HG03039 (cell line): ENCODE measurements at regions not wholly inside any gene's neighbourhood (a gene's known extent, or its start where the extent isn't known, plus 50 kb on each side); places are given as distances from the start of the nearest gene placed in this dataset.
"Not testable (repeated sequence)": the region's sequence is repeated elsewhere in the genome, so short reads cannot be mapped to it uniquely, and the experiment has no call there.

Experiments
- ATAC-seq: cut with Tn5 transposase; IDR thresholded peaks from one replicate; pipeline ENCODE4 v1.9.1; 2021; ENCODE audit warnings: mild to moderate bottlenecking, moderate library complexity; ENCODE audit not compliant: unreplicated experiment

DNA sequence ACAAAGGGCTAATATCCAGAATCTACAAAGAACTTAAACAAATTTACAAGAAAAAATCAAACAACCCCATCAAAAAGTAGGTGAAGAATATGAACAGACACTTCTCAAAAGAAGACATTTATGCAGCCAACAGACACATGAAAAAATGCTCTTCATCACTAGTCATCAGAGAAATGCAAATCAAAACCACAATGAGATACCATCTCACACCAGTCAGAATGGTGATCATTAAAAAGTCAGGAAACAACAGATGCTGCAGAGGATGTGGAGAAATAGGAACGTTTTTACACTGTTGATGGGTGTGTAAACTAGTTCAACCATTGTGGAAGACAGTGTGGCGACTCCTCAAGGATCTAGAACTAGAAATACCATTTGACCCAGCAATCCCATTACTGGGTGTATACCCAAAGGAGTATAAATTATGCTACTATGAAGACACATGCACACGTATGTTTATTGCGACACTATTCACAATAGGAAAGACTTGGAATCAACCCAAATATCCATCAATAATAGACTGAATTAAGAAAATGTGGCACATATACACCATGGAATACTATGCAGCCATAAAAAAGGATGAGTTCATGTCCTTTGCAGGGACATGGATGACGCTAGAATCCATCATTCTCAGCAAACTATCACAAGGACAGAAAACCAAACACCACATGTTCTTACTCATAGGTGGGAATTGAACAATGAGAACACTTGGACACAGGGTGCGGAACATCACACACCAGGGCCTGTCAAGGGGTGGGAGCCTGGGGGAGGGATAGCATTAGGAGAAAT, 241.5 kb downstream of the KCNRG start:
- not testable (repeated sequence) for ATAC-seq

DNA sequence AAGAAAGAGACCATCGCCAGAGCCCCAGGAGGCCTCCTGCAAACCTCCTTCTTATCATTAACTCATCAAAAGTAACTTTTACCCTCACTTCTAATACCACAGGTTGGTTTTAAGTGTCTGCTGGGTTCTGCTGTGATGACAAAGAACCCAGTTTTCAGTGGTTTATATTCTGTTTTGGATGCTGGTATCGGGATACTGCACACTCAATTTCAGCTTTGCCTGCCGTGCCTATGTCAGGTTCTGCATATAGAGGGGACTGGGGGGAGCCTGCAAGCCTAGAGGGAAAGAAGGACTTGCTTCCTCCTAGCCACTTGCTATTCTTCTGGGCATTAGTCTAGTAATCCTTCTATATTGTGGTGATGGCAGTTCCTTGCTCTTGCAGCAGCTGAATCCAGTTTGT, 242.4 kb downstream of the KCNRG start:
- ATAC-seq: no peak

- ATAC-seq: no peak
Observed at GRCh38 chr13:50261130-50261901, 246.1 kb downstream of the KCNRG start.

- ATAC-seq: no peak
Observed at GRCh38 chr13:50267066-50267465, 251.8 kb downstream of the KCNRG start.

DNA sequence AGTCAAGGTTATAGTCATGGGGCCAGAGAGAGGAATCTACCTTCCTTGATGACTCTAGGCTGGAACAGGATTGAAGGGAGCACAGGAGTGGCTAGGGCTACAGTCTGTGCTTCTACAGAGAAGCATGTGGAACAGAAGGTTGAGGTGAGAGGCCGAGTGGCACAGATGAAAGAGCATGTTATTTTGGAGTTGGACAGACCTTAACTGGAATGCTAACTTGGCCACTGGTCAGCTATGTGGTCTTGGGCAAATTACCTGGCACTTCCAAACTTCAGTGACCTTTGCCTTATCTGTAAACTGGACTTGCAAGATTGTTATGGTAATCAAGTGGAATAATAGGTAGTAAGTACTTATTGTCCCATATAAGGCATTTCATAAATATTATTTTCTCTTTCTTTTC, 252.7 kb downstream of the KCNRG start:
- ATAC-seq: no peak

- ATAC-seq: no peak
Observed at GRCh38 chr13:50268500-50268899, 253.3 kb downstream of the KCNRG start.

GRCh38 chr13:50274181-50274580, 258.9 kb downstream of the KCNRG start:
- ATAC-seq: no peak

GRCh38 chr13:50275392-50276063, 260.3 kb downstream of the KCNRG start:
- no peak for ATAC-seq

- no peak for ATAC-seq
Observed at GRCh38 chr13:50276550-50276949, 261.3 kb downstream of the KCNRG start.

DNA sequence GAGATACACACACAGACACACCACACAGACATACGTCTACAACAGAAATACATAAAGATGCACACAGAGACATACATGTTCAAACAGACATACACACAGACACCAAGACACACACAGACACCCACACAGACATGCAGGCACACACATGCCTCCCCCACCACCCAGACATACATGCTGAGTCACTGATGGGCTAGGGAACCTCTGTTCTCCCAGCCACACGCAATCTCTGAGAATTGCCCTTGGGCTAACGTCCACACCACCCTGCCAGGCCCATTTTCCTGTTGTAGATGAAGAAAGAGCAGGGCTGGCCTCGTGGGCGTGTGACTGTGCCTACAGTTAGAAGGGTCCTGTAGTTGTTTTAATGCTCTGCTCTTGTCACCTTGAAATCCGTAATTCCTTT, 261.9 kb downstream of the KCNRG start:
- ATAC-seq: no peak

DNA sequence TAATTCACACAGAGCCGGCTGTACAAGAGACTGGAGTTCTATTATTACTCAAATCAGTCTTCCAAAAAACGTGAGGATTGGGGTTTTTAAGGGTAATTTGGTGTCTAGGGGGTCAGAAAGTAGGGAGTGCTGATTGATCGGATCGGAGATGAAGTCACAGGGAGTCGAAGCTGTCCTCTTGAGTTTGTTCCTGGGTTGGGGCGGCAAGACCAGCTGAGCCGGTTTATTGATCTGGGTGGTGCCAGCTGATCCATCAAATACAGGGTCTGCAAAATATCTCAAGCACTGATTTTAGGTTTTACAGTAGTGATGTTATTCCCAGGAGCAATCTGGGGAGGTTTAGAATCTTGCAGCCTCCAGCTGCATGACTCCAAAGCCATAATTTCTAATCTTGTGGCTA, 262.7 kb downstream of the KCNRG start:
- ATAC-seq: no peak

DNA sequence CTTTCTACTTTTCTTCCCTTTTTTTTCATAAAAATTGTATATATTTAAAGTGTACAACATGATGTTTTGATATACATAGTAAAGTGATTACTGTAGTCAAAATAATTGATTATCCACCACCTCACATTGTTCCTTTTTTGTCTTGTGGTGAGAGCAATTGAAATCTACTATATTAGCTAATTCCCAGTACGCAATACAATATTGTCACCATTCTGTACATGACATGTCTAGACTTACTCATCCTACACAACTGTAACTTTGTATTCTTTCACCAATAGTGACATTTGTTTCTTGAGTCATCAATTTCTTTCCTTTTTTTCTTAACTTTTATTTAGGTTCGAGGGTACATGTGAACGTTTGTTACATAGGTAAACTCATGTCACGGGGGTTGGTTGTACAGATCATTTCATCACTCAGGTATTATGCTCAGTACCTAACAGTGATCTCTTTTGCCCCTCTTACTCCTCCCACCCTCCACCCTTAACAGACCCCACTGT, 265.2 kb downstream of the KCNRG start:
- no peak for ATAC-seq

DNA sequence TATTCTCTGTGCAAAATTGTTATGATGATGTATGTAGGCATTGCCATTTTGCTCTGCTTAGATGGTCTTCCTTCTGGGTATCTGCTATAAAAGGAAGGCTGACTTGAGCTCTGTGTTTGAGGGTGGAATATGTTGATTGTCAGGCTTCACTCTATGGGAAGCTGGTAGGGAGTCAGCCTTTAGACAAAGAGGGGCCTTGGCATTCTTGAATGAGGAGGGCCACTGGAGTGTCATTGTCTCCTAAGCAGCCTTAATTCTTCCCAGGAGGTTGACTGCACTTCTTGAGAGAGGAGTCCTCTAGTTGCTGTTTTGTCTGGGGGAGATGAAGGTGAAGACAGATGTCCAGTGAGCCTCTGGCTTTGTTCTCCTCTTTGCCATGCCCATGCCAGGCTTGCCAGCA, 266.8 kb downstream of the KCNRG start:
- ATAC-seq: no peak

DNA sequence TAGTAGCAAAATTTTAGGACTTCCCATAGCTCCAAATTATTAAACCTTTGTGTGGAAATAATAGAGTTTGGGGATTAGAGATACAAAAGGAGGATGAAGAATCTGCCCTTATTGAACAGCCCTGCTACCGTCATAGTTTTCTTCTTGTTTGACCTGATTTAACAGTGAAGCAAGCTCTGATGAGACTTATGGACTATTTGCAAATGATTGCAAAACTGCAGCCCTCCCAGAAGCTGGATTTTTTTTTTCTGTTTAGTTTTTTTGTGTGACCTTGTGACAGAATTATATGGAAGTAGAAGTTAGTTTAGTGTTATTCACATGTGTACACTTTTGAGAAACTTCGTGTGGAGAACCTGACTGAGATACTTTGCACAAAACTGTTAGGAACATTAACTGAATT, 267.8 kb downstream of the KCNRG start:
- no peak for ATAC-seq

GRCh38 chr13:50284540-50284939, 269.3 kb downstream of the KCNRG start:
- no peak for ATAC-seq

DNA sequence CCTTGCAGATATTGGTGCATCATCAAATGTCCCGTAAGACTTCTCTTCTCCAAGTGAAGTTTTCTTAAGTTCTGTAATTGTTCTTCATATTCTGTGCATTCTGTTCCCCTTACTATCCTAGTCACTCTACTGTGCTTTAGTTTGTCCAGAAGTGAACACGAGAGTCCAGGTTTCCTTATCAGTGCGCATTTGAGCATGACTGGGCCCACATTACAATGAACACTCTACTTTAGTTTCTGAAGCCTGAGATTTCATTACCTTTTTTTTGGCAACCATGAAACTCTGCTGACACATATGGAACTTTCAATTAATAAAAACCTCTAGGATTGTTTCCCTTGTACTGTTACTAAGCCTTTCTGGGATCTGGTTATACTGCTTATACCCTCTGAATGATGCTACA, 270.0 kb downstream of the KCNRG start:
- no peak for ATAC-seq

DNA sequence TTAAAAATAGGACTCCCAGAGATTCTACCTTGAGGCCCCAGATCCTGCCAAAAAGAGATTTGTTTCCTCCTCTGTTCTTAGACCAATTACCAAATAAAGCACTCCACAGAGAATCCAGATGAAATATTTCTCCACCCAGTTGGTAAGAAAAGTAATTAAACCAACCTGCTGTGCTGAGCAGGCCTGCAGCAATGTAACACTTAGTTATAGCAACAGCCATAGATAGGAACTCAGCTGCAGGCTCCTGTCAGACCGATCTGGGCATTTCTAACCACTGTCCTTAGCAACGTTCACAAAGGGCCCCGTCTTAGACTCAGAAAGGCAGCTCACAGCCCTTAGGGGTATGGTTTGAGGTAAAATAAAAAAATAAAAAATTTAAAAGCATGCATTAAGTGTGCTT, 271.1 kb downstream of the KCNRG start:
- no peak for ATAC-seq

DNA sequence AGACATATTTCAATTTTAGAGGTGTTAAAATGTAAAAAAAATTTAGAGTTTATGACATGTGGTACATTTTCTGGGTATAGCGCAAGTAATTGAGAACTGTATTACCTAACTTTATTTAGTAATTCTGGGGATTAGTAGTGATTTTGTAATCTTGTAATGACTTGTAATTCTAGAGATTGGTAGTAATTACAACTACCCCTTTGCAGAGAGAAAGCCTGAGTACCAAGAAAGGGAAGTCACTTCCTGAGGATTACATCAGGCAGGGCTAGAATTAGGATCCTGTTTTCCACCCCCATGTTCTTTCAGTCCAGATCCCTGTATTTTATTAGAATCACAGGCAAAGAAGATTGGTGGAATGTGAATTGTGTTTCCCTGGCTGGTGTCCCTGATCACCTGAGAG, 274.9 kb downstream of the KCNRG start:
- ATAC-seq: no peak

DNA sequence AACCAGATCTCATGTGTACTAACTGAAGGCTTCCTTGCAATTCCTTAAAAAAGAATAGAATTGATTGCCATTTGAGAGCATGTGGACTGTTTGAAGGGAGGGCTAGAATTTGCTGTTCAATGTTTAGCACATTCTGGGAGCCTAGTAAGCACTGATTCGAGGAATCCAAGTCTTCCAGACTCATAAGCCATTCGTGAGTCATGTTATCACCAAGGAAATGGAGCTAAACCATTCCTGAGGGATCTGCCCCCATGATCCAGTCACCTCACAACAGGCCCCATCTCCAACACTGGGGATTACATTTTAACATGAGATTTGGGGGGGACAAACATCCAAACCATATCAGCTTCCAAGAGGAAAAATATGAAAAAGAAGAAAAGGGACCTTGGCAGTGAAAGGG, 276.4 kb downstream of the KCNRG start:
- no peak for ATAC-seq

DNA sequence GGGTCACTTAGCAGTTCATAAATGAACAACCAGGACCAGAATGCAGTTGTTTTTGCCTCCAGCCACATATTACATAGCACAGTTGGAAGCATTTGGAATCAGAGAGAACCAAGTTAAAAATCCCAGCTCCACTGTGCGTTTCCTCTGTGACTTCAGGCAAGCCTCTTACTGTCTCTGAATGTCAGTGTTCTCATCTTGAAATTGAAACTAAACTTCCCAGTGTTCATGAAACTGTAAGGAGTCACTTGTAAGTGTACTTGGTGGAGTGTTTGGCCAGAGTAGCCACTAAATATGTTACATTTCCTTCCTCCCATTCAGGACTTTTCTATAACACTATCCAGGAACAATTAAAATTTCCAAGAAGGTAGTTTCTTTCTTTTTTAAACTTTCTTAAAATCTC, 276.8 kb downstream of the KCNRG start:
- ATAC-seq: no peak

- ATAC-seq: not testable (repeated sequence)
Observed at GRCh38 chr13:50294425-50294824, 279.2 kb downstream of the KCNRG start.
